Caco-2 (cell line): ENCODE measurements at regions not wholly inside any gene's neighbourhood (a gene's known extent, or its start where the extent isn't known, plus 50 kb on each side); places are given as distances from the start of the nearest gene placed in this dataset.

Experiments
- BruUV-seq: library from RNA; stranded (reverse); fragments of 400-500 nt; replicated peaks from 2 replicates; lab custom pipeline; 2021; lab: Mats Ljungman, UMichigan
- CTCF ChIA-PET: fragments of 300-600 bp; sonication (Branson Sonifier 250); formaldehyde crosslinking; loops from one replicate; lab custom pipeline; 2022; ENCODE audit warnings: antibody characterized with exemption; lab: Charles Lee
- POLR2A ChIA-PET: fragments of 300-600 bp; sonication (Branson Sonifier 250); formaldehyde crosslinking; loops from one replicate; lab custom pipeline; 2022; ENCODE audit warnings: antibody characterized with exemption; lab: Charles Lee
- DNase-seq, 2 experiments: peaks; one replicate each; pipeline versions ENCODE4 v3.0.0 to v3.0.0-alpha.2; 2020 to 2022
- H3K27me3 ChIP-seq: replicated peaks from 2 replicates; pipeline ENCODE4 v1.6.0; 2011; ENCODE audit warnings: low read length; ENCODE audit not compliant: control insufficient read depth, insufficient read depth
- H3K36me3 ChIP-seq: 2 replicates; pipeline ENCODE4 v1.5.1; 2011; ENCODE audit warnings: low read length; ENCODE audit not compliant: control insufficient read depth, insufficient read depth
- H3K4me1 ChIP-seq: fragments of 250-450 bp; sonication (Bioruptor Pico); 2 replicates; pipeline ENCODE4 v1.5.1; 2020; ENCODE audit warnings: mild to moderate bottlenecking
- H3K4me3 ChIP-seq: 2 replicates; pipeline ENCODE4 v1.5.1; 2011; ENCODE audit warnings: low read depth, mild to moderate bottlenecking, control low read depth, low read length
- H3K9me3 ChIP-seq: fragments of 250-450 bp; sonication (Bioruptor Pico); 2 replicates; pipeline ENCODE4 v1.5.1; 2020; ENCODE audit warnings: mild to moderate bottlenecking, moderate library complexity
- H3K27ac Mint-ChIP-seq: one replicate; pipeline ENCODE4 v1.8.0; 2022; ENCODE audit warnings: mixed read lengths; ENCODE audit not compliant: unreplicated experiment
- H3K27me3 Mint-ChIP-seq: one replicate; pipeline ENCODE4 v1.8.0; 2022; ENCODE audit warnings: mixed read lengths; ENCODE audit not compliant: insufficient read depth, unreplicated experiment
- H3K36me3 Mint-ChIP-seq: one replicate; pipeline ENCODE4 v1.8.0; 2022; ENCODE audit warnings: mild to moderate bottlenecking, mixed read lengths; ENCODE audit not compliant: insufficient read depth, unreplicated experiment
- H3K4me1 Mint-ChIP-seq: one replicate; pipeline ENCODE4 v1.8.0; 2022; ENCODE audit warnings: low read depth, mixed read lengths; ENCODE audit not compliant: unreplicated experiment
- H3K4me3 Mint-ChIP-seq: one replicate; pipeline ENCODE4 v1.8.0; 2022; ENCODE audit warnings: mild to moderate bottlenecking, moderate library complexity, mixed read lengths; ENCODE audit not compliant: unreplicated experiment
- H3K9me3 Mint-ChIP-seq: one replicate; pipeline ENCODE4 v1.8.0; 2022; ENCODE audit warnings: mixed read lengths; ENCODE audit not compliant: unreplicated experiment
- intact Hi-C: fragments of 100-400 bp; cut with micrococcal nuclease; formaldehyde crosslinking; loops from one replicate; pipeline ENCODE4 v1.10.0; 2022; ENCODE audit not compliant: unreplicated experiment
- TF ChIP-seq, protein P1 (sequence below), 2 experiments: fragments of 200-600 bp in 1 of 2; IDR thresholded peaks; 1 replicate in 1 of 2; 2 replicates in 1 of 2; pipeline versions ENCODE4 v1.5.1 to v1.8.0; 2011 to 2022; ENCODE audit warnings: antibody characterized with exemption in 1 of 2, control low read depth in 1 of 2, inconsistent platforms in 1 of 2, low read depth in 1 of 2, low read length in 1 of 2, mild to moderate bottlenecking in 1 of 2, moderate library complexity in 1 of 2; ENCODE audit not compliant: insufficient read depth in 1 of 2, severe bottlenecking in 1 of 2, unreplicated experiment in 1 of 2

DNA sequence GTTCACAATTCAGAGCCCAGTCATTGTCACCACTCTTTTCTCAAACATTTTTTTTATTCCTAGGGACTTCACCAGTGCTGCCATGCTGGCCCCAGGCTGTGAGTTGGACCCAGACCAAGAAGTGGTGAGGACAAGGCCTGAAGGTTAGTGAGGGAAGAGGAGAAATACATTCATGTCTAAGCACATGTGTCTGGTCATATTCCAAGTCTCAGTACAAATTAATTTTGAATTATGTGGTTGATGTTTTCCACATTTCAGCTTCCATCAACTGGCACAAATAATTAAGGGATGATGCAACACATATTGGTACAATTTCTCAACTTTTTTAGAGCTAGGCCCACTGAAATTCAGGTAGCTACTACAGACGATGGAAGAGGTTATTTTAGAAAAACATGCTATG, 106.6 kb upstream of the UPP2 start:
- H3K4me3 Mint-ChIP-seq, result no peak overlapping the region
- no peaks in the 10 kb centered on the region; the same call in 1 of the 2 replicates for H3K27me3 ChIP-seq
- no peaks in the 10 kb centered on the region for H3K4me1 Mint-ChIP-seq
- POLR2A ChIA-PET, result no interaction called here
- H3K9me3 Mint-ChIP-seq, result no peaks in the 10 kb centered on the region
- intact Hi-C loops, result no loop called here
- TF ChIP-seq, protein P1, sequence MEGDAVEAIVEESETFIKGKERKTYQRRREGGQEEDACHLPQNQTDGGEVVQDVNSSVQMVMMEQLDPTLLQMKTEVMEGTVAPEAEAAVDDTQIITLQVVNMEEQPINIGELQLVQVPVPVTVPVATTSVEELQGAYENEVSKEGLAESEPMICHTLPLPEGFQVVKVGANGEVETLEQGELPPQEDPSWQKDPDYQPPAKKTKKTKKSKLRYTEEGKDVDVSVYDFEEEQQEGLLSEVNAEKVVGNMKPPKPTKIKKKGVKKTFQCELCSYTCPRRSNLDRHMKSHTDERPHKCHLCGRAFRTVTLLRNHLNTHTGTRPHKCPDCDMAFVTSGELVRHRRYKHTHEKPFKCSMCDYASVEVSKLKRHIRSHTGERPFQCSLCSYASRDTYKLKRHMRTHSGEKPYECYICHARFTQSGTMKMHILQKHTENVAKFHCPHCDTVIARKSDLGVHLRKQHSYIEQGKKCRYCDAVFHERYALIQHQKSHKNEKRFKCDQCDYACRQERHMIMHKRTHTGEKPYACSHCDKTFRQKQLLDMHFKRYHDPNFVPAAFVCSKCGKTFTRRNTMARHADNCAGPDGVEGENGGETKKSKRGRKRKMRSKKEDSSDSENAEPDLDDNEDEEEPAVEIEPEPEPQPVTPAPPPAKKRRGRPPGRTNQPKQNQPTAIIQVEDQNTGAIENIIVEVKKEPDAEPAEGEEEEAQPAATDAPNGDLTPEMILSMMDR (IDR thresholded peaks at IDR 0.05; ENCODE audit: insufficient read depth in 1 of 2, low read depth in 1 of 2, low read length in 1 of 2, severe bottlenecking in 1 of 2, unreplicated experiment in 1 of 2), result no peak
- CTCF ChIA-PET, result interaction anchor here (1.0 kb wide), 1 partner anchor 199 kb away, joined by 5 read pairs; no protein-coding TSS in a partner anchor
- no peaks in the 10 kb centered on the region for H3K9me3 ChIP-seq
- no peak for DNase-seq
- no peak overlapping the region for H3K4me3 ChIP-seq
- no TSS peak for BruUV-seq
- H3K36me3 ChIP-seq, result no peaks in the 10 kb centered on the region
- no peaks in the 10 kb centered on the region for H3K36me3 Mint-ChIP-seq
- no peaks in the 10 kb centered on the region for H3K4me1 ChIP-seq
- peaks cover 3% of the 10 kb centered on the region for H3K27me3 Mint-ChIP-seq
- no peak overlapping the region for H3K27ac Mint-ChIP-seq

DNA sequence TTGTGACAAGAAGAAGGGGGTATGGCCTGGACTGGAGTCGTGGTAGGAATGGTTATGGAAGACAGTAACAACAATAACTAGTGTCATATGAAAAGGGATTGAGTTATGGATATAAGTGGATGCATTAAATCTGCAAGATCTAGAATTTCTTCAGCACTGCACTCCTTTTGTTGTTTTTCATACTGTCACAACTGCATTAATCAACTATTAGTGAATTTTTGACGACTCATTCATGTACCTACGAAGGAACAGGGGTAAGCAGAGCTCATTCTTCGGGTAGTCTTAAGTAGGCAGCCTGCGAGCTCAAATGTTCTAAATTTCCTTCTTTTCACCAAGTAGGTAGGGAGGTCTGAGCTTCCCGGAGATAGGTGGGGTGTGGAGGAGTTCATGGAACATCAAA, 109.7 kb upstream of the UPP2 start:
- H3K4me1 Mint-ChIP-seq, result no peaks in the 10 kb centered on the region
- no peak for DNase-seq
- Histone ChIP-seq H3K4me3 (no peak overlapping the region), H3K9me3 (no peaks in the 10 kb centered on the region), H3K4me1 (no peaks in the 10 kb centered on the region), H3K36me3 (no peaks in the 10 kb centered on the region), H3K27me3 (no peaks in the 10 kb centered on the region; the same call in 1 of the 2 replicates)
- peaks cover 5% of the 10 kb centered on the region for H3K27me3 Mint-ChIP-seq
- ChIA-PET POLR2A (no interaction called here), CTCF (no interaction called here)
- BruUV-seq, result no TSS peak
- TF ChIP-seq, protein P1 (IDR thresholded peaks at IDR 0.05; ENCODE audit: insufficient read depth in 1 of 2, low read depth in 1 of 2, low read length in 1 of 2, severe bottlenecking in 1 of 2, unreplicated experiment in 1 of 2), result no peak
- H3K36me3 Mint-ChIP-seq, result no peaks in the 10 kb centered on the region
- H3K27ac Mint-ChIP-seq, result no peak overlapping the region
- H3K4me3 Mint-ChIP-seq, result no peak overlapping the region
- no peaks in the 10 kb centered on the region for H3K9me3 Mint-ChIP-seq
- intact Hi-C loops, result no loop called here

GRCh38 chr2:157990173-157990572, 111.5 kb upstream of the UPP2 start:
- TF ChIP-seq, protein P1 (IDR thresholded peaks at IDR 0.05; ENCODE audit: insufficient read depth in 1 of 2, low read depth in 1 of 2, low read length in 1 of 2, severe bottlenecking in 1 of 2, unreplicated experiment in 1 of 2), result no peak
- Histone ChIP-seq H3K36me3 (no peaks in the 10 kb centered on the region), H3K4me1 (no peaks in the 10 kb centered on the region), H3K9me3 (no peaks in the 10 kb centered on the region), H3K4me3 (no peak overlapping the region), H3K27me3 (no peaks in the 10 kb centered on the region; the same call in 1 of the 2 replicates)
- CTCF ChIA-PET, result no interaction called here
- BruUV-seq, result no TSS peak
- H3K27me3 Mint-ChIP-seq, result peaks cover 9% of the 10 kb centered on the region
- intact Hi-C loops, result no loop called here
- no peaks in the 10 kb centered on the region for H3K4me1 Mint-ChIP-seq
- H3K27ac Mint-ChIP-seq, result no peak overlapping the region
- no peaks in the 10 kb centered on the region for H3K9me3 Mint-ChIP-seq
- no peak for DNase-seq
- no peak overlapping the region for H3K4me3 Mint-ChIP-seq
- H3K36me3 Mint-ChIP-seq, result no peaks in the 10 kb centered on the region
- POLR2A ChIA-PET, result no interaction called here
